ENCODE measurements at regions not wholly inside any gene's neighbourhood (a gene's known extent, or its start where the extent isn't known, plus 50 kb on each side); places are given as distances from the start of the nearest gene placed in this dataset.
"Not testable (repeated sequence)": the region's sequence is repeated elsewhere in the genome, so short reads cannot be mapped to it uniquely, and the experiment has no call there.

DNA sequence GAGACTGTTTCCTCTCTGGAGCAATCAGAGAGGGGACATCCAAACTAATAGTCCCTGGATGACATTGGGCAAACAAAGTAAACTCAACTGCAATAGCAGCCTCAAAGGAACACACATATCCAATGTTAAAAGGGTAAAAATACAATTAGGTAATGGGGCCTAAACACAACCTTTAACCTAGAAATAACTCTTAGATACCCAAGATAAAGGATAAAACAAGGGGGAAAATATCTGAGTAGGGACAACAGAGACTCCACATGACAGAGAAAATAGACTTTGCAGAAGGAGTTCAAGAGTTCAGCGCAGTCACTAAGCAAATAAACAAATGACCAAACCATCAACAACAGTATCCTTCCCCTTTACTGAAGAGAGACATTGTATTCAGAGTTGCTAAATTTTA, 149.3 kb downstream of the FBXO4 start:
- Mint-ChIP-seq H3K27ac (no peak overlapping the region), H3K4me3 (no peak overlapping the region), H3K9me3 (peaks cover 8% of the 10 kb centered on the region), H3K4me1 (no peaks in the 10 kb centered on the region), H3K27me3 (ENCODE audit: insufficient read depth, low read depth) (peaks cover 6% of the 10 kb centered on the region), H3K36me3 (peaks cover 3% of the 10 kb centered on the region)
- no peaks in the 10 kb centered on the region for H4K20me1 ChIP-seq (ENCODE audit: low read depth)
- H3K4me1 ChIP-seq = no peaks in the 10 kb centered on the region
- H3K9ac ChIP-seq = no peak overlapping the region
- no peak overlapping the region for H3K27ac ChIP-seq
- H3K9me3 ChIP-seq (ENCODE audit: low read depth) = no peaks in the 10 kb centered on the region
- no peak overlapping the region for H2AFZ ChIP-seq (replicated peaks)
- H3K27me3 ChIP-seq = no peaks in the 10 kb centered on the region
- no peak for DNase-seq (ENCODE audit: low spot score)
- no peaks in the 10 kb centered on the region for H3K79me2 ChIP-seq (ENCODE audit: low read depth)
- H3K4me2 ChIP-seq = no peak overlapping the region
- TF ChIP-seq EZH2 (IDR thresholded peaks at IDR 0.05) (no peak), EZH2phosphoT487 (IDR thresholded peaks at IDR 0.05) (no peak)
- TF ChIP-seq, protein P1, sequence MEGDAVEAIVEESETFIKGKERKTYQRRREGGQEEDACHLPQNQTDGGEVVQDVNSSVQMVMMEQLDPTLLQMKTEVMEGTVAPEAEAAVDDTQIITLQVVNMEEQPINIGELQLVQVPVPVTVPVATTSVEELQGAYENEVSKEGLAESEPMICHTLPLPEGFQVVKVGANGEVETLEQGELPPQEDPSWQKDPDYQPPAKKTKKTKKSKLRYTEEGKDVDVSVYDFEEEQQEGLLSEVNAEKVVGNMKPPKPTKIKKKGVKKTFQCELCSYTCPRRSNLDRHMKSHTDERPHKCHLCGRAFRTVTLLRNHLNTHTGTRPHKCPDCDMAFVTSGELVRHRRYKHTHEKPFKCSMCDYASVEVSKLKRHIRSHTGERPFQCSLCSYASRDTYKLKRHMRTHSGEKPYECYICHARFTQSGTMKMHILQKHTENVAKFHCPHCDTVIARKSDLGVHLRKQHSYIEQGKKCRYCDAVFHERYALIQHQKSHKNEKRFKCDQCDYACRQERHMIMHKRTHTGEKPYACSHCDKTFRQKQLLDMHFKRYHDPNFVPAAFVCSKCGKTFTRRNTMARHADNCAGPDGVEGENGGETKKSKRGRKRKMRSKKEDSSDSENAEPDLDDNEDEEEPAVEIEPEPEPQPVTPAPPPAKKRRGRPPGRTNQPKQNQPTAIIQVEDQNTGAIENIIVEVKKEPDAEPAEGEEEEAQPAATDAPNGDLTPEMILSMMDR (IDR thresholded peaks at IDR 0.05) = no peak
- H3K36me3 ChIP-seq = no peaks in the 10 kb centered on the region
- H3F3A ChIP-seq (ENCODE audit: low read depth) = no peaks in the 10 kb centered on the region
- H3K4me3 ChIP-seq = no peak overlapping the region

DNA sequence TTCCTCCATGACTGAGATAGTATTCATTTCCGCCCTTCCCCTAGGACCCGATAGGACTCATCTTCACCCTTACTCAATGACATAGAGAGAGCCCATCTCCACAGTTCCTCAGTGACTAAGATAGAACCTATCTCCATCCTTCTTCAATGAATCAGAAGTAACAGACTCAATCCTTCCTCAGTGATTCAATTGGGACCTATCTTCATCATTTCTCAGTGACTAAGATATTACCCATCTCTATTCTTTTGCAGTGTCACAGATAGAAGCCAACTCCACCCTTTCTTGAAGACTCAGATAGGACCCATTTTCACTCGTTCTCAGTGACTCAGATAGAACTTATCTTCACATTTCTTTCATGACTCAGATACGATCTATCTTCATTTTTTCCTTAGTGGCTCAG, 164.6 kb downstream of the FBXO4 start:
- Histone ChIP-seq H3K4me1 (no peaks in the 10 kb centered on the region), H2AFZ (replicated peaks) (no peak overlapping the region), H3K9ac (no peak overlapping the region), H3F3A (ENCODE audit: low read depth) (no peaks in the 10 kb centered on the region), H3K9me3 (ENCODE audit: low read depth) (no peaks in the 10 kb centered on the region), H3K36me3 (no peaks in the 10 kb centered on the region), H3K27me3 (no peaks in the 10 kb centered on the region), H3K4me3 (no peak overlapping the region), H3K79me2 (ENCODE audit: low read depth) (no peaks in the 10 kb centered on the region), H3K27ac (no peak overlapping the region), H4K20me1 (ENCODE audit: low read depth) (no peaks in the 10 kb centered on the region), H3K4me2 (no peak overlapping the region)
- H3K4me1 Mint-ChIP-seq = no peaks in the 10 kb centered on the region
- H3K27ac Mint-ChIP-seq = no peak overlapping the region
- TF ChIP-seq, protein P1 (IDR thresholded peaks at IDR 0.05) = no peak
- no peak for TF ChIP-seq EZH2phosphoT487 (IDR thresholded peaks at IDR 0.05)
- TF ChIP-seq EZH2 (IDR thresholded peaks at IDR 0.05) = no peak
- no peaks in the 10 kb centered on the region for H3K27me3 Mint-ChIP-seq (ENCODE audit: insufficient read depth, low read depth)
- no peaks in the 10 kb centered on the region for H3K9me3 Mint-ChIP-seq
- H3K36me3 Mint-ChIP-seq = no peaks in the 10 kb centered on the region
- DNase-seq (ENCODE audit: low spot score) = no peak
- H3K4me3 Mint-ChIP-seq = no peak overlapping the region

DNA sequence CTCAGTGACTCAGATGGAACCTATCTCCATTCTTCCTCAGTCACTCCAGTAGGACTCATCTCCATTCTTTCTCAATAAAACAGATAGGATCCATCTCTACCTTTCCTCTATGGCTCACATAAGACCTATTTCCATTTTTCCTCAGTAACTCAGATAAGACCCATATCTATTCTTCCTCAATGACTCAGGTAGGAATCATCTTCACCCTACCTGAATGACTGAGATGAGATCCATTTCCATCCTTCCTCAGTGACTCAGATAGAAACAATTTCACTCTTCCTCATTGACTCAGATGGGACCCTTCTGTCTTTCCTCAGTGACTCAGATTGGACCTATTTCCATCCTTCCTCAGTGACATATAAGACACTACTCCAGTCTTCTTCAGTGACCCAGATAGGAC, 165.1 kb downstream of the FBXO4 start:
- Mint-ChIP-seq H3K27me3 (ENCODE audit: insufficient read depth, low read depth) (no peaks in the 10 kb centered on the region), H3K36me3 (no peaks in the 10 kb centered on the region), H3K4me3 (no peak overlapping the region), H3K9me3 (no peaks in the 10 kb centered on the region), H3K27ac (no peak overlapping the region), H3K4me1 (no peaks in the 10 kb centered on the region)
- TF ChIP-seq, protein P1 (IDR thresholded peaks at IDR 0.05) = no peak
- TF ChIP-seq EZH2 (IDR thresholded peaks at IDR 0.05) = no peak
- TF ChIP-seq EZH2phosphoT487 (IDR thresholded peaks at IDR 0.05) = no peak
- no peaks in the 10 kb centered on the region for H3K4me1 ChIP-seq
- H2AFZ ChIP-seq (replicated peaks) = no peak overlapping the region
- no peak overlapping the region for H3K9ac ChIP-seq
- no peaks in the 10 kb centered on the region for H3K79me2 ChIP-seq (ENCODE audit: low read depth)
- no peaks in the 10 kb centered on the region for H4K20me1 ChIP-seq (ENCODE audit: low read depth)
- H3K27me3 ChIP-seq = no peaks in the 10 kb centered on the region
- H3K27ac ChIP-seq = no peak overlapping the region
- no peaks in the 10 kb centered on the region for H3K36me3 ChIP-seq
- no peak for DNase-seq (ENCODE audit: low spot score)
- H3K4me3 ChIP-seq = no peak overlapping the region
- no peak overlapping the region for H3K4me2 ChIP-seq
- no peaks in the 10 kb centered on the region for H3F3A ChIP-seq (ENCODE audit: low read depth)
- no peaks in the 10 kb centered on the region for H3K9me3 ChIP-seq (ENCODE audit: low read depth)

DNA sequence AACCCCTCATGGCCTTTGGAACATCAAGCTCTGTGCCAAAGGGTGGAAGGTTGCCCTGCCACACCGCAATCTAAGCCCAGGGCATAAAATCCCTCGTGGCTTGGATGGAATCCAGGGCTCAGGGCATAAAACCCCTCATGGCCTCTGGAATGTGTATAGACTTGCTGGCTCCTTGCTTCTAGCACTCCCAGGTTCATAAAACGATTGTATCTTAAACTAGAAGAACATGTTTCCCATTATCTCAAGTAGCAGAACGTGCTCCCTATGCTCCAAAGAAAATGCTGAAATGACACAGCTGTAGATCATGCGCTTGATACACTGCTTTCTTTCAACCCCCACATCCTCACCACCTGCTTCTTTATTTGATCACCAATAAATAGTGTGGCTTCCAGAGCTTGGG, 174.8 kb downstream of the FBXO4 start:
- not testable (repeated sequence) for H3K27ac ChIP-seq; H3K9me3 Mint-ChIP-seq; DNase-seq (ENCODE audit: low spot score); H3K36me3 ChIP-seq; H4K20me1 ChIP-seq (ENCODE audit: low read depth); H3K9ac ChIP-seq; H2AFZ ChIP-seq (replicated peaks); H3K4me1 Mint-ChIP-seq; H3K27me3 Mint-ChIP-seq (ENCODE audit: insufficient read depth, low read depth); H3K4me3 ChIP-seq; H3K4me2 ChIP-seq; H3K27ac Mint-ChIP-seq; H3K4me3 Mint-ChIP-seq; H3K9me3 ChIP-seq (ENCODE audit: low read depth); H3F3A ChIP-seq (ENCODE audit: low read depth); H3K4me1 ChIP-seq; H3K27me3 ChIP-seq; H3K79me2 ChIP-seq (ENCODE audit: low read depth); H3K36me3 Mint-ChIP-seq
